ENCODE measurements at regions not wholly inside any gene's neighbourhood (a gene's known extent, or its start where the extent isn't known, plus 50 kb on each side); places are given as distances from the start of the nearest gene placed in this dataset.

GRCh38 chrX:52262195-52262546 is 77.5 kb downstream of the MAGED4 start:
- no peak for DNase-seq (ENCODE audit: low read depth, low spot score)
- peaks cover 4% of the 10 kb centered on the region for H3K4me1 ChIP-seq (ENCODE audit: control insufficient read depth, extremely low read depth, insufficient read depth, low read length)
- TF ChIP-seq EZH2 (IDR thresholded peaks at IDR 0.05; ENCODE audit: low read length) (no peak), CTCF (optimal IDR thresholded peaks at IDR 0.05 in 1 of 3, IDR thresholded peaks at IDR 0.05 in 1 of 3, conservative IDR thresholded peaks at IDR 0.05 in 1 of 3; ENCODE audit: extremely low read depth in 1 of 3, insufficient read depth in 2 of 3, low read length in 3 of 3) (no peak)
- peak overlapping the region; percentile 83 for H3K4me2 ChIP-seq (ENCODE audit: control insufficient read depth, extremely low read depth, insufficient read depth, low read depth, low read length)
- no peaks in the 10 kb centered on the region for H3K27me3 ChIP-seq (ENCODE audit: control insufficient read depth, extremely low read depth, insufficient read depth, low read length)
- no peaks in the 10 kb centered on the region for H3K36me3 ChIP-seq (ENCODE audit: control insufficient read depth in 2 of 2, extremely low read depth in 1 of 2, insufficient read depth in 2 of 2, low read length in 2 of 2)
- no peaks in the 10 kb centered on the region for H3K9me1 ChIP-seq (ENCODE audit: control insufficient read depth, extremely low read depth, insufficient read depth, low read length)
- no peak for FAIRE-seq
- H3K9ac ChIP-seq (ENCODE audit: control insufficient read depth, extremely low read depth, insufficient read depth, low read length) = peak overlapping the region; percentile 63
- no peaks in the 10 kb centered on the region for H3K9me3 ChIP-seq (ENCODE audit: control insufficient read depth, low read depth, low read length)
- H3K4me3 ChIP-seq (ENCODE audit: control insufficient read depth in 2 of 3, extremely low read depth in 1 of 3, insufficient read depth in 2 of 3, low read depth in 1 of 3, low read length in 3 of 3) = peak overlapping the region; percentile 62 to 80 (median 80)
- no peak overlapping the region for H3K27ac ChIP-seq (ENCODE audit: control insufficient read depth, insufficient read depth, low read length)
- H2AFZ ChIP-seq (ENCODE audit: control insufficient read depth, low read length) = peak overlapping the region; percentile 99
- no peaks in the 10 kb centered on the region for H4K20me1 ChIP-seq (ENCODE audit: control insufficient read depth, extremely low read depth, insufficient read depth, low read length)
- dilution Hi-C loops (cut with MboI; ENCODE audit: extremely low pct_ligation_motif_present, low sequenced_read_pairs) = no loop called here
- H3K79me2 ChIP-seq (ENCODE audit: control insufficient read depth, insufficient read depth, low read length) = no peaks in the 10 kb centered on the region

- no peak overlapping the region for H2AFZ ChIP-seq (ENCODE audit: control insufficient read depth, low read length)
- no peaks in the 10 kb centered on the region for H4K20me1 ChIP-seq (ENCODE audit: control insufficient read depth, extremely low read depth, insufficient read depth, low read length)
- H3K4me1 ChIP-seq (ENCODE audit: control insufficient read depth, extremely low read depth, insufficient read depth, low read length) = peaks cover 4% of the 10 kb centered on the region
- DNase-seq (ENCODE audit: low read depth, low spot score) (no peak), FAIRE-seq (no peak)
- no peaks in the 10 kb centered on the region for H3K9me3 ChIP-seq (ENCODE audit: control insufficient read depth, low read depth, low read length)
- no peak overlapping the region for H3K4me2 ChIP-seq (ENCODE audit: control insufficient read depth, extremely low read depth, insufficient read depth, low read depth, low read length)
- no peaks in the 10 kb centered on the region for H3K9me1 ChIP-seq (ENCODE audit: control insufficient read depth, extremely low read depth, insufficient read depth, low read length)
- H3K4me3 ChIP-seq (ENCODE audit: control insufficient read depth in 2 of 3, extremely low read depth in 1 of 3, insufficient read depth in 2 of 3, low read depth in 1 of 3, low read length in 3 of 3) = no peak overlapping the region
- no peak overlapping the region for H3K27ac ChIP-seq (ENCODE audit: control insufficient read depth, insufficient read depth, low read length)
- no peaks in the 10 kb centered on the region for H3K27me3 ChIP-seq (ENCODE audit: control insufficient read depth, extremely low read depth, insufficient read depth, low read length)
- TF ChIP-seq CTCF (optimal IDR thresholded peaks at IDR 0.05 in 1 of 3, IDR thresholded peaks at IDR 0.05 in 1 of 3, conservative IDR thresholded peaks at IDR 0.05 in 1 of 3; ENCODE audit: extremely low read depth in 1 of 3, insufficient read depth in 2 of 3, low read length in 3 of 3) (no peak), EZH2 (IDR thresholded peaks at IDR 0.05; ENCODE audit: low read length) (no peak)
- dilution Hi-C loops (cut with MboI; ENCODE audit: extremely low pct_ligation_motif_present, low sequenced_read_pairs) = no loop called here
- H3K9ac ChIP-seq (ENCODE audit: control insufficient read depth, extremely low read depth, insufficient read depth, low read length) = no peak overlapping the region
- H3K79me2 ChIP-seq (ENCODE audit: control insufficient read depth, insufficient read depth, low read length) = no peaks in the 10 kb centered on the region
- no peaks in the 10 kb centered on the region for H3K36me3 ChIP-seq (ENCODE audit: control insufficient read depth in 2 of 2, extremely low read depth in 1 of 2, insufficient read depth in 2 of 2, low read length in 2 of 2)
Observed at GRCh38 chrX:52263417-52263816, 78.7 kb downstream of the MAGED4 start.
